ENCODE measurements at regions not wholly inside any gene's neighbourhood (a gene's known extent, or its start where the extent isn't known, plus 50 kb on each side); places are given as distances from the start of the nearest gene placed in this dataset.

- TF ChIP-seq EP300 (IDR thresholded peaks at IDR 0.05) (no peak), POLR2A (IDR thresholded peaks at IDR 0.05) (no peak)
- no peak overlapping the region for H3K4me3 ChIP-seq
- H3K4me1 ChIP-seq: no peaks in the 10 kb centered on the region
- H3K36me3 ChIP-seq: no peaks in the 10 kb centered on the region
- no peak for DNase-seq
- no peak overlapping the region for H3K27ac ChIP-seq
- intact Hi-C loops (cut with DNase I; ENCODE audit: low total_unique reads): no loop called here
- peaks cover 0 to 3% (median 0%) of the 10 kb centered on the region in 4 donors for H3K9me3 ChIP-seq
- no peaks in the 10 kb centered on the region for H3K27me3 ChIP-seq
These were observed 212.1 kb upstream of the POF1B start for GRCh38 chrX:85591536-85591935.

GRCh38 chrX:85590638-85591037 lies 211.2 kb upstream of the POF1B start:
- Histone ChIP-seq H3K4me3 (no peak overlapping the region), H3K9me3 (peaks cover 0 to 3% (median 0%) of the 10 kb centered on the region in 4 donors), H3K4me1 (no peaks in the 10 kb centered on the region), H3K27me3 (no peaks in the 10 kb centered on the region), H3K36me3 (no peaks in the 10 kb centered on the region), H3K27ac (no peak overlapping the region)
- intact Hi-C loops (cut with DNase I; ENCODE audit: low total_unique reads): no loop called here
- WGBS, 5 donors: 44 to 63% (median 59%) methylated on average over 2 of the region's 2 CpGs
- DNase-seq: no peak
- no peak for TF ChIP-seq CTCF (IDR thresholded peaks at IDR 0.05)
- no peak for TF ChIP-seq POLR2A (IDR thresholded peaks at IDR 0.05)
- TF ChIP-seq POLR2AphosphoS5 (IDR thresholded peaks at IDR 0.05): no peak
- no peak for TF ChIP-seq EP300 (IDR thresholded peaks at IDR 0.05)

- Histone ChIP-seq H3K36me3 (no peaks in the 10 kb centered on the region), H3K4me3 (no peak overlapping the region), H3K9me3 (no peaks in the 10 kb centered on the region), H3K4me1 (no peaks in the 10 kb centered on the region), H3K27me3 (peaks cover 0 to 3% (median 0%) of the 10 kb centered on the region in 3 donors), H3K27ac (no peak overlapping the region)
- TF ChIP-seq CTCF (IDR thresholded peaks at IDR 0.05) (no peak), POLR2AphosphoS5 (IDR thresholded peaks at IDR 0.05) (no peak), POLR2A (IDR thresholded peaks at IDR 0.05) (no peak), EP300 (IDR thresholded peaks at IDR 0.05) (no peak)
- 70 to 83% (median 73%) methylated on average over 3 of the region's 3 CpGs for WGBS, 5 donors
- intact Hi-C loops (cut with DNase I; ENCODE audit: low total_unique reads): no loop called here
- no peak for DNase-seq
These were observed 194.3 kb upstream of the POF1B start for GRCh38 chrX:85573801-85574200.

GRCh38 chrX:85570496-85570895 lies 191.0 kb upstream of the POF1B start:
- TF ChIP-seq CTCF (IDR thresholded peaks at IDR 0.05) (no peak), POLR2A (IDR thresholded peaks at IDR 0.05) (no peak), POLR2AphosphoS5 (IDR thresholded peaks at IDR 0.05) (no peak), EP300 (IDR thresholded peaks at IDR 0.05) (no peak)
- intact Hi-C loops (cut with DNase I; ENCODE audit: low total_unique reads): no loop called here
- Histone ChIP-seq H3K4me3 (no peak overlapping the region), H3K36me3 (no peaks in the 10 kb centered on the region), H3K27me3 (peaks cover 0 to 3% (median 0%) of the 10 kb centered on the region in 3 donors), H3K27ac (no peak overlapping the region), H3K4me1 (no peaks in the 10 kb centered on the region), H3K9me3 (peaks cover 0 to 4% (median 0%) of the 10 kb centered on the region in 4 donors)
- no peak for DNase-seq
- 32 to 67% (median 42%) methylated on average over 1 of the region's 1 CpG for WGBS, 5 donors

- Histone ChIP-seq H3K9me3 (peaks cover 0 to 4% (median 0%) of the 10 kb centered on the region in 4 donors), H3K36me3 (no peaks in the 10 kb centered on the region), H3K4me3 (no peak overlapping the region), H3K27me3 (peaks cover 0 to 3% (median 0%) of the 10 kb centered on the region in 3 donors), H3K4me1 (no peaks in the 10 kb centered on the region), H3K27ac (no peak overlapping the region)
- intact Hi-C loops (cut with DNase I; ENCODE audit: low total_unique reads): no loop called here
- WGBS, 5 donors: 31 to 42% (median 38%) methylated on average over 4 of the region's 4 CpGs
- DNase-seq: peak in 1 of 2 donors; percentile 17
- TF ChIP-seq POLR2AphosphoS5 (IDR thresholded peaks at IDR 0.05) (no peak), CTCF (IDR thresholded peaks at IDR 0.05) (no peak), EP300 (IDR thresholded peaks at IDR 0.05) (no peak), POLR2A (IDR thresholded peaks at IDR 0.05) (no peak)
These were observed 190.2 kb upstream of the POF1B start for GRCh38 chrX:85569686-85570085.
